ENCODE measurements at regions not wholly inside any gene's neighbourhood (a gene's known extent, or its start where the extent isn't known, plus 50 kb on each side); places are given as distances from the start of the nearest gene placed in this dataset.

- TF ChIP-seq CTCF (IDR thresholded peaks at IDR 0.05) (no peak), EZH2 (IDR thresholded peaks at IDR 0.05; ENCODE audit: borderline replicate concordance, insufficient read depth, low read depth, low read length, poor library complexity, severe bottlenecking) (no peak)
Observed at GRCh38 chr22:26778372-26778771, 121.0 kb downstream of the MIAT start.
